ENCODE measurements at regions not wholly inside any gene's neighbourhood (a gene's known extent, or its start where the extent isn't known, plus 50 kb on each side); places are given as distances from the start of the nearest gene placed in this dataset.

- ChIA-PET POLR2A (no interaction called here), CTCF (no interaction called here)
- TF ChIP-seq JUND (IDR thresholded peaks at IDR 0.05) (no peak), PBX3 (IDR thresholded peaks at IDR 0.05) (no peak), MEF2A (IDR thresholded peaks at IDR 0.05; ENCODE audit: borderline replicate concordance, low read depth) (no peak), NRF1 (IDR thresholded peaks at IDR 0.05; ENCODE audit: low read depth, low read length) (no peak), RAD21 (IDR thresholded peaks at IDR 0.05; ENCODE audit: low read length) (no peak), USF1 (IDR thresholded peaks at IDR 0.05; ENCODE audit: borderline replicate concordance, low read depth) (no peak), ELF1 (IDR thresholded peaks at IDR 0.05) (no peak), TAF1 (IDR thresholded peaks at IDR 0.05; ENCODE audit: borderline replicate concordance, low read depth, low read length) (no peak), YY1 (IDR thresholded peaks at IDR 0.05; ENCODE audit: low read depth) (no peak), RXRA (IDR thresholded peaks at IDR 0.05; ENCODE audit: borderline replicate concordance, low read depth) (no peak), EZH2phosphoT487 (IDR thresholded peaks at IDR 0.05; ENCODE audit: borderline replicate concordance, low read depth) (no peak), FOXM1 (IDR thresholded peaks at IDR 0.05; ENCODE audit: low read depth) (no peak), ZBTB33 (IDR thresholded peaks at IDR 0.05; ENCODE audit: borderline replicate concordance, low read depth) (no peak), FOXJ3 (CRISPR knock-in tag; IDR thresholded peaks at IDR 0.05) (no peak), IRF3 (IDR thresholded peaks at IDR 0.05; ENCODE audit: low read depth, low read length) (no peak), RFX5 (IDR thresholded peaks at IDR 0.05; ENCODE audit: low read length) (no peak), POLR2AphosphoS5 (IDR thresholded peaks at IDR 0.05; ENCODE audit: low read depth, low read length) (no peak), SMC3 (IDR thresholded peaks at IDR 0.05; ENCODE audit: low read depth, low read length) (no peak), TEAD4 (IDR thresholded peaks at IDR 0.05; ENCODE audit: borderline replicate concordance, insufficient read depth) (no peak), NFIC (IDR thresholded peaks at IDR 0.05; ENCODE audit: borderline replicate concordance) (no peak)
- Histone ChIP-seq H3K27ac (ENCODE audit: low read depth in 2 of 2, low read length in 1 of 2) (no peak overlapping the region), H3K36me3 (replicated peaks in 1 of 2; ENCODE audit: control insufficient read depth in 1 of 2, insufficient read depth in 2 of 2, low read length in 1 of 2) (no peaks in the 10 kb centered on the region), H3K9me3 (no peaks in the 10 kb centered on the region), H3K4me2 (no peak overlapping the region), H3K9ac (no peak overlapping the region), H3K4me1 (ENCODE audit: control insufficient read depth in 1 of 2, insufficient read depth in 2 of 2, low read depth in 1 of 2, low read length in 1 of 2) (peaks cover 0 to 8% of the 10 kb centered on the region in 2 experiments; a peak in 1 of 4 replicates), H3K79me2 (ENCODE audit: insufficient read depth) (no peaks in the 10 kb centered on the region), H3K9me2 (no peaks in the 10 kb centered on the region), H3F3A (replicated peaks; ENCODE audit: insufficient read depth) (no peaks in the 10 kb centered on the region), H3K27me3 (ENCODE audit: insufficient read depth) (no peaks in the 10 kb centered on the region), H2AFZ (ENCODE audit: low read depth) (no peak overlapping the region), H3K4me3 (ENCODE audit: low read depth in 2 of 2, low read length in 1 of 2) (no peak overlapping the region), H4K20me1 (ENCODE audit: insufficient read depth) (no peaks in the 10 kb centered on the region)
- DNase-seq = no peak
- 86% methylated on average over 10 of the region's 10 CpGs for WGBS (ENCODE audit: low lambda C conversion rate)
Observed at GRCh38 chr12:115204957-115205754, 521.2 kb upstream of the TBX3 start.

Data from SK-N-SH (cell line).